Hepatocyte (in vitro differentiated cells): ENCODE measurements at regions not wholly inside any gene's neighbourhood (a gene's known extent, or its start where the extent isn't known, plus 50 kb on each side); places are given as distances from the start of the nearest gene placed in this dataset.

Source experiments
- CTCF ChIP-seq: fragments of 200-600 bp; sonication (generic); IDR thresholded peaks from 2 replicates; pipeline ENCODE4 v1.5.1; 2016; ENCODE audit warnings: antibody characterized with exemption, mild to moderate bottlenecking; ENCODE audit not compliant: poor library complexity
- EZH2 ChIP-seq: fragments of 200-600 bp; sonication (generic); IDR thresholded peaks from 2 replicates; pipeline ENCODE4 v1.6.1; 2016; ENCODE audit warnings: antibody characterized with exemption, mild to moderate bottlenecking, borderline replicate concordance
- EZH2phosphoT487 ChIP-seq: fragments of 200-600 bp; sonication (generic); IDR thresholded peaks from one replicate; pipeline ENCODE4 v1.6.1; 2018; ENCODE audit warnings: antibody characterized with exemption, mild to moderate bottlenecking, low read depth, moderate library complexity; ENCODE audit not compliant: unreplicated experiment, severe bottlenecking

GRCh38 chr20:24892931-24893330, 56.1 kb upstream of the CST7 start:
- TF ChIP-seq CTCF: no peak
- TF ChIP-seq EZH2: no peak
- TF ChIP-seq EZH2phosphoT487: no peak
